ENCODE measurements at regions not wholly inside any gene's neighbourhood (a gene's known extent, or its start where the extent isn't known, plus 50 kb on each side); places are given as distances from the start of the nearest gene placed in this dataset.

GRCh38 chr4:130419211-130419975 is 1323.4 kb downstream of the C4orf33 start:
- intact Hi-C loops (cut with DNase I): no loop called here
- Histone ChIP-seq H3K9ac (ENCODE audit: low read length in 3 of 3) (no peak overlapping the region), H3K4me3 (ENCODE audit: low read length in 3 of 3) (no peak overlapping the region), H3K27ac (ENCODE audit: low read depth in 2 of 2, low read length in 2 of 2) (no peak overlapping the region), H3K4me1 (ENCODE audit: control insufficient read depth in 2 of 3, insufficient read depth in 2 of 3, low read depth in 1 of 3, low read length in 3 of 3) (no peaks in the 10 kb centered on the region), H3K9me3 (ENCODE audit: control insufficient read depth in 2 of 3, insufficient read depth in 1 of 3, low read length in 3 of 3) (no peaks in the 10 kb centered on the region), H3K27me3 (ENCODE audit: control insufficient read depth, insufficient read depth, low read length) (no peaks in the 10 kb centered on the region), H3K36me3 (ENCODE audit: control insufficient read depth in 2 of 3, insufficient read depth in 3 of 3, low read length in 3 of 3) (no peaks in the 10 kb centered on the region)
- DNase-seq: no peak
- no peak for FAIRE-seq
- TF ChIP-seq CTCF (IDR thresholded peaks at IDR 0.05; ENCODE audit: borderline replicate concordance, extremely low read depth, insufficient read depth): no peak

GRCh38 chr4:130422261-130422660 is 1326.3 kb downstream of the C4orf33 start:
- DNase-seq (no peak), FAIRE-seq (no peak)
- H3K27ac ChIP-seq (ENCODE audit: low read depth in 2 of 2, low read length in 2 of 2): no peak overlapping the region
- no peak overlapping the region for H3K4me3 ChIP-seq (ENCODE audit: low read length in 3 of 3)
- H3K9ac ChIP-seq (ENCODE audit: low read length in 3 of 3): no peak overlapping the region
- H3K4me1 ChIP-seq (ENCODE audit: control insufficient read depth in 2 of 3, insufficient read depth in 2 of 3, low read depth in 1 of 3, low read length in 3 of 3): no peaks in the 10 kb centered on the region
- H3K36me3 ChIP-seq (ENCODE audit: control insufficient read depth in 2 of 3, insufficient read depth in 3 of 3, low read length in 3 of 3): no peaks in the 10 kb centered on the region
- intact Hi-C loops (cut with DNase I): no loop called here
- H3K27me3 ChIP-seq (ENCODE audit: control insufficient read depth, insufficient read depth, low read length): no peaks in the 10 kb centered on the region
- no peaks in the 10 kb centered on the region for H3K9me3 ChIP-seq (ENCODE audit: control insufficient read depth in 2 of 3, insufficient read depth in 1 of 3, low read length in 3 of 3)
- no peak for TF ChIP-seq CTCF (IDR thresholded peaks at IDR 0.05; ENCODE audit: borderline replicate concordance, extremely low read depth, insufficient read depth)

DNA sequence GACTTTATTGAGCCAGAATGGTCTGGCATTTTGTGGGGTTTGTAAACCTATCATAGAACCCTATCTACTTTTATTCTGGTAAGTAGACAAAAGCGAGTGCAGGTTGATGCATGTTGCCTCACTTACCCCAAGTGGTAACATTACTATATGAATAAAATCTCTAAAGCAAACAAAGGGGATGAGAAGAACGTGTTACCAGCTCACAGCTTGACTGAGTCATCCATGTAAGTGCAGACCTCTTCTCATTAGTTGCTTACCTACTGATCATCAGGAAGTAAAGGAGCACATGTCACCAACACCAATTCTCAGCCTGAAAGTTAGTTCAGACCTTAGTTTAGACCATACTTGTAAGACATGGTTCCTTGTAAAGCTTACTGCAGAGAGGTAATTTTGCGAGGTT is 1328.3 kb downstream of the C4orf33 start:
- TF ChIP-seq CTCF (IDR thresholded peaks at IDR 0.05; ENCODE audit: borderline replicate concordance, extremely low read depth, insufficient read depth): no peak
- Histone ChIP-seq H3K4me3 (ENCODE audit: low read length in 3 of 3) (no peak overlapping the region), H3K36me3 (ENCODE audit: control insufficient read depth in 2 of 3, insufficient read depth in 3 of 3, low read length in 3 of 3) (no peaks in the 10 kb centered on the region), H3K9me3 (ENCODE audit: control insufficient read depth in 2 of 3, insufficient read depth in 1 of 3, low read length in 3 of 3) (no peaks in the 10 kb centered on the region), H3K27me3 (ENCODE audit: control insufficient read depth, insufficient read depth, low read length) (no peaks in the 10 kb centered on the region), H3K4me1 (ENCODE audit: control insufficient read depth in 2 of 3, insufficient read depth in 2 of 3, low read depth in 1 of 3, low read length in 3 of 3) (no peaks in the 10 kb centered on the region), H3K27ac (ENCODE audit: low read depth in 2 of 2, low read length in 2 of 2) (no peak overlapping the region), H3K9ac (ENCODE audit: low read length in 3 of 3) (no peak overlapping the region)
- intact Hi-C loops (cut with DNase I): no loop called here
- DNase-seq (no peak), FAIRE-seq (no peak)

GRCh38 chr4:130432289-130432688 is 1336.3 kb downstream of the C4orf33 start:
- no peaks in the 10 kb centered on the region for H3K4me1 ChIP-seq (ENCODE audit: control insufficient read depth in 2 of 3, insufficient read depth in 2 of 3, low read depth in 1 of 3, low read length in 3 of 3)
- H3K27ac ChIP-seq (ENCODE audit: low read depth in 2 of 2, low read length in 2 of 2): no peak overlapping the region
- no peak for FAIRE-seq
- H3K9me3 ChIP-seq (ENCODE audit: control insufficient read depth in 2 of 3, insufficient read depth in 1 of 3, low read length in 3 of 3): no peaks in the 10 kb centered on the region
- no peak overlapping the region for H3K4me3 ChIP-seq (ENCODE audit: low read length in 3 of 3)
- no peak overlapping the region for H3K9ac ChIP-seq (ENCODE audit: low read length in 3 of 3)
- H3K27me3 ChIP-seq (ENCODE audit: control insufficient read depth, insufficient read depth, low read length): no peaks in the 10 kb centered on the region
- no peak for DNase-seq
- no peaks in the 10 kb centered on the region for H3K36me3 ChIP-seq (ENCODE audit: control insufficient read depth in 2 of 3, insufficient read depth in 3 of 3, low read length in 3 of 3)
- TF ChIP-seq CTCF (IDR thresholded peaks at IDR 0.05; ENCODE audit: borderline replicate concordance, extremely low read depth, insufficient read depth): no peak
- intact Hi-C loops (cut with DNase I): no loop called here

Measured in kidney (tissue), 13 donors.